ENCODE measurements at regions not wholly inside any gene's neighbourhood (a gene's known extent, or its start where the extent isn't known, plus 50 kb on each side); places are given as distances from the start of the nearest gene placed in this dataset.
"Not testable (repeated sequence)": the region's sequence is repeated elsewhere in the genome, so short reads cannot be mapped to it uniquely, and the experiment has no call there.

- DNase-seq: not testable (repeated sequence)
These were observed 349.9 kb upstream of the WWC1 start for GRCh38 chr5:167941556-167941955.

- DNase-seq: no peak
These were observed 348.1 kb upstream of the WWC1 start for GRCh38 chr5:167943343-167943742.

- DNase-seq: no peak
These were observed 347.2 kb upstream of the WWC1 start for GRCh38 chr5:167944121-167944852.

GRCh38 chr5:167945542-167946384 is 345.7 kb upstream of the WWC1 start:
- DNase-seq: no peak

GRCh38 chr5:167947306-167947705 is 344.1 kb upstream of the WWC1 start:
- no peak for DNase-seq

- no peak for DNase-seq
These were observed 343.2 kb upstream of the WWC1 start for GRCh38 chr5:167948251-167948650.

GRCh38 chr5:167949435-167949834 is 342.0 kb upstream of the WWC1 start:
- DNase-seq: no peak

- no peak for DNase-seq
These were observed 341.2 kb upstream of the WWC1 start for GRCh38 chr5:167950126-167950721.

- DNase-seq: no peak
These were observed 340.3 kb upstream of the WWC1 start for GRCh38 chr5:167951116-167951515.

GRCh38 chr5:167952278-167952995 is 339.0 kb upstream of the WWC1 start:
- DNase-seq: no peak

- no peak for DNase-seq
These were observed 338.2 kb upstream of the WWC1 start for GRCh38 chr5:167953151-167953798.

GRCh38 chr5:167961731-167962130 is 329.7 kb upstream of the WWC1 start:
- no peak for DNase-seq

GRCh38 chr5:167964529-167964928 is 326.9 kb upstream of the WWC1 start:
- DNase-seq: no peak

- no peak for DNase-seq
These were observed 325.7 kb upstream of the WWC1 start for GRCh38 chr5:167965710-167966109.

- no peak for DNase-seq
These were observed 324.5 kb upstream of the WWC1 start for GRCh38 chr5:167966979-167967378.

- no peak for DNase-seq
These were observed 323.8 kb upstream of the WWC1 start for GRCh38 chr5:167967494-167968177.

- DNase-seq: no peak
These were observed 322.6 kb upstream of the WWC1 start for GRCh38 chr5:167968837-167969236.

- no peak for DNase-seq
These were observed 321.4 kb upstream of the WWC1 start for GRCh38 chr5:167969998-167970397.

GRCh38 chr5:167971706-167972105 is 319.7 kb upstream of the WWC1 start:
- no peak for DNase-seq

GRCh38 chr5:167973126-167973525 is 318.3 kb upstream of the WWC1 start:
- no peak for DNase-seq

- no peak for DNase-seq
These were observed 306.5 kb upstream of the WWC1 start for GRCh38 chr5:167984951-167985350.

- DNase-seq: no peak
These were observed 306.1 kb upstream of the WWC1 start for GRCh38 chr5:167985373-167985772.
